ENCODE measurements at regions not wholly inside any gene's neighbourhood (a gene's known extent, or its start where the extent isn't known, plus 50 kb on each side); places are given as distances from the start of the nearest gene placed in this dataset.

DNA sequence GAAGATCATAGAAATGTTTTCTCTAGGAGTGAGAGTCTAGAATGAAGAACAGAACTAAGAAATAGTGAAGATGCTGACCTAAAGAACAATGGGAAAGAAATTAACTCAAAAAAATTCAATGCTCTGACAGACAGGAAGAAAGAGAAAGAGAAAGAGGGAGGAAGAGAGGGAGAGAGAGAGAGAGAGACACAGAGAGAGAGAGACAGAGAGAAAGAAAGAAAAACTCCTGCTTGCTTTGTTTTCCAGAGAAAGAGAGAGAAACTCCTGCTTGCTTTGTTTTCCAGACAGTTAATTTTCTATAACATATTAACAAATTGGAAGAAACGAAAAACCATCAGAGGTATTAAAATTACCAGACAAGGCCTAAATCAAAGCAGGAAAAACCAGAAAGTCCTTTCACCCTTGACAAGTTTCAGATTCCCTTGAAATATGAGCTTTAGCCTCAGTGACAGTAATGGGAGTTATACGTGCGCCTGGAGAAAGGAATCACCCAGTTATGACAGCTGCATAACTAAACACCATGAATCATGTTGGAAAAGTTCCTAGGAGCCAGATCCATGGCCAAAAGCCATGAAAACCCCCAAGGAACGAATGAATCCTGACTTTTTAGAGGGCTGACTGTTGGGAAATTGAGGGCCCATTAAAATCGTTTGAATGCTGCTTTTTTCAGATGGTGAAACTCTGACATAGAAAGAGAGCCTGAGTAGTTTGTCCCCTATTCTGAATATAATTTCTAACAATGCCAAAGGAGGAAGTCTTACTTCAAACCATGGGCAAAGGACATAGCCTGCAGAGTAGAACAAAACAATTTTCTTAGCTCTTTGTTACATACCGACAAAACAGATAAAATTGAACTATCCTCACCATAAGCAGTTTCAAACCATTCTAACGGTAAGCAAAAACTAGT is 228.6 kb upstream of the CHST9 start:
- no peaks in the 10 kb centered on the region for H3K36me3 ChIP-seq
- in situ Hi-C loops (cut with MboI; ENCODE audit: low pct_ligation_motif_present in 1 of 4, low pct_unique_long_range_greater_than_20kb in 1 of 4, low sequenced_read_pairs in 3 of 4), result no loop called here
- intact Hi-C loops (cut with DNase I; ENCODE audit: low total_unique reads), result no loop called here
- H3K27ac ChIP-seq, result peak overlapping the region in 2 of 4 donors; percentile 4 to 22
- DNase-seq, result no peak
- no peaks in the 10 kb centered on the region for H3K9me3 ChIP-seq
- no peaks in the 10 kb centered on the region for H3K27me3 ChIP-seq
- TF ChIP-seq EP300 (IDR thresholded peaks at IDR 0.05; ENCODE audit: low read depth) (no peak), POLR2AphosphoS5 (IDR thresholded peaks at IDR 0.05) (peak in 2 of 3 donors; percentile 34 to 46), POLR2A (IDR thresholded peaks at IDR 0.05) (no peak)
- TF ChIP-seq, protein P1, sequence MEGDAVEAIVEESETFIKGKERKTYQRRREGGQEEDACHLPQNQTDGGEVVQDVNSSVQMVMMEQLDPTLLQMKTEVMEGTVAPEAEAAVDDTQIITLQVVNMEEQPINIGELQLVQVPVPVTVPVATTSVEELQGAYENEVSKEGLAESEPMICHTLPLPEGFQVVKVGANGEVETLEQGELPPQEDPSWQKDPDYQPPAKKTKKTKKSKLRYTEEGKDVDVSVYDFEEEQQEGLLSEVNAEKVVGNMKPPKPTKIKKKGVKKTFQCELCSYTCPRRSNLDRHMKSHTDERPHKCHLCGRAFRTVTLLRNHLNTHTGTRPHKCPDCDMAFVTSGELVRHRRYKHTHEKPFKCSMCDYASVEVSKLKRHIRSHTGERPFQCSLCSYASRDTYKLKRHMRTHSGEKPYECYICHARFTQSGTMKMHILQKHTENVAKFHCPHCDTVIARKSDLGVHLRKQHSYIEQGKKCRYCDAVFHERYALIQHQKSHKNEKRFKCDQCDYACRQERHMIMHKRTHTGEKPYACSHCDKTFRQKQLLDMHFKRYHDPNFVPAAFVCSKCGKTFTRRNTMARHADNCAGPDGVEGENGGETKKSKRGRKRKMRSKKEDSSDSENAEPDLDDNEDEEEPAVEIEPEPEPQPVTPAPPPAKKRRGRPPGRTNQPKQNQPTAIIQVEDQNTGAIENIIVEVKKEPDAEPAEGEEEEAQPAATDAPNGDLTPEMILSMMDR (IDR thresholded peaks at IDR 0.05), result no peak
- no peak overlapping the region for H3K4me3 ChIP-seq
- H3K4me1 ChIP-seq, result peaks cover 0 to 4% (median 0%) of the 10 kb centered on the region in 4 donors
- 52 to 54% methylated on average over 6 to 7 of the region's 7 CpGs for WGBS, 2 donors (ENCODE audit: low coverage in 1 of 2)

DNA sequence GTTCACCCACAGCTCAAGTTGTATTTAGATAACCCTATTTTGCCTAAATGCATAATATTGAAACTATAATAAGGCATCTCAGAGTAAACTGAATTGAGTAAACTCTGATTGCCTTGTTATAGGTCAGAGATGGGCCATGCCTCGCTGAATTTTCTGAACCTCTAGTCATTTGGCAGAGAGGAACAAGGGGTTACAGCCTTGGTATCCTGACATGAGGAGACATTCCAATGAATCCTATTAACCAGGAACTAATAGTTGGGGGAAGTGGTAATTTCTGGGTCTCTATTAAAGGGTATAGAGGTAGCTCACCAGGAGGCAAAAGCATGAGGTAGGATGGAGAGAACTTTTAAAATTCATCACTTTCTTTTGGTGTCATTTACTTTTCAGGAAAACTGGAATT is 227.4 kb upstream of the CHST9 start:
- in situ Hi-C loops (cut with MboI; ENCODE audit: low pct_ligation_motif_present in 1 of 4, low pct_unique_long_range_greater_than_20kb in 1 of 4, low sequenced_read_pairs in 3 of 4), result no loop called here
- H3K36me3 ChIP-seq, result no peaks in the 10 kb centered on the region
- 50 to 66% methylated on average over 1 of the region's 1 CpG for WGBS, 2 donors (ENCODE audit: low coverage in 1 of 2)
- no peak for DNase-seq
- H3K4me1 ChIP-seq, result peaks cover 0 to 4% (median 0%) of the 10 kb centered on the region in 4 donors
- no peak overlapping the region for H3K27ac ChIP-seq
- TF ChIP-seq POLR2AphosphoS5 (IDR thresholded peaks at IDR 0.05) (no peak), EP300 (IDR thresholded peaks at IDR 0.05; ENCODE audit: low read depth) (no peak), POLR2A (IDR thresholded peaks at IDR 0.05) (no peak)
- TF ChIP-seq, protein P1 (IDR thresholded peaks at IDR 0.05), result no peak
- no peaks in the 10 kb centered on the region for H3K9me3 ChIP-seq
- no peak overlapping the region for H3K4me3 ChIP-seq
- intact Hi-C loops (cut with DNase I; ENCODE audit: low total_unique reads), result no loop called here
- H3K27me3 ChIP-seq, result no peaks in the 10 kb centered on the region

DNA sequence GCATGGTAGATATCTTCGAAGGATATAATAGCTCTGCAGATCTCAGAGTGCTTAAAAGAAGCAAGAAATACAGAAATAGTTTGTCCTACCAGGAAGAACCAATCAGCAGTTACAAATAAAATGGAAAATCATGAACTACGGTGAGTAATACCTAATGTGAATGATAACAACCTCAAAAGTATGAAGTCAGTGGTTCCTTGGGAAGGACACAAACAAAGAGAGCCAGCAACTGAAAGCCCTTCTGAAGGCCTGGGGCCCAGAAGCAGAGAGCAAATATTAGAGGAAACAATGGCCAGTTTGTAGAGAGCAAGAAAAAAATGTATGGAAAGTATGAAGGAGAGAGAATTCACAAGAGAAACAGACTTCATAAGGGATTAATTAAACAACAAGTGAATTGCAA is 226.8 kb upstream of the CHST9 start:
- Histone ChIP-seq H3K4me3 (no peak overlapping the region), H3K36me3 (no peaks in the 10 kb centered on the region), H3K9me3 (no peaks in the 10 kb centered on the region), H3K4me1 (peaks cover 0 to 4% (median 0%) of the 10 kb centered on the region in 4 donors), H3K27ac (no peak overlapping the region), H3K27me3 (no peaks in the 10 kb centered on the region)
- 54 to 67% methylated on average over 2 of the region's 2 CpGs for WGBS, 2 donors (ENCODE audit: low coverage in 1 of 2)
- in situ Hi-C loops (cut with MboI; ENCODE audit: low pct_ligation_motif_present in 1 of 4, low pct_unique_long_range_greater_than_20kb in 1 of 4, low sequenced_read_pairs in 3 of 4), result no loop called here
- TF ChIP-seq EP300 (IDR thresholded peaks at IDR 0.05; ENCODE audit: low read depth), result no peak
- no peak for TF ChIP-seq POLR2AphosphoS5 (IDR thresholded peaks at IDR 0.05)
- no peak for TF ChIP-seq POLR2A (IDR thresholded peaks at IDR 0.05)
- TF ChIP-seq, protein P1 (IDR thresholded peaks at IDR 0.05), result no peak
- DNase-seq, result no peak
- intact Hi-C loops (cut with DNase I; ENCODE audit: low total_unique reads), result no loop called here

DNA sequence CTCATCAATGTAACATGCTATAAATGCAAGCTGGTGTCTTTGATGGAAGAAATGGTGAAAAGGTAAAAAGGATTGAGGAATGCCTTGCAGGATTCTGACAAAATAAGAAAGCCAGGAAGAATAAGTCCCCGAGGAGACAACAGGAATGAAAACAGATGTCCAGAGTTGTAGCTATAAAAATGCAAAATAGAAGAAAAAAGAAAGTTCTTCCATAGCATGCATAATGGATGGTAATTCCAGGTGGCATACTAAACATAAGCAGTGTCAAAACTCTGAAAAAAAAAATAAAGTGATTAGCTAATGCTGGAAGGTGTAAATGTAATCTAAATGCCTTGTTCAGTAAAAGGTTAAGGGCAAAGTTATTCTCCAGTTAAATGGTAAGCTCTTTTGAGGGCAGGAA is 225.9 kb upstream of the CHST9 start:
- no peak for DNase-seq
- Histone ChIP-seq H3K27ac (no peak overlapping the region), H3K27me3 (no peaks in the 10 kb centered on the region), H3K4me3 (no peak overlapping the region), H3K36me3 (no peaks in the 10 kb centered on the region), H3K9me3 (no peaks in the 10 kb centered on the region), H3K4me1 (peaks cover 0 to 4% (median 0%) of the 10 kb centered on the region in 4 donors)
- in situ Hi-C loops (cut with MboI; ENCODE audit: low pct_ligation_motif_present in 1 of 4, low pct_unique_long_range_greater_than_20kb in 1 of 4, low sequenced_read_pairs in 3 of 4) (no loop called here), intact Hi-C loops (cut with DNase I; ENCODE audit: low total_unique reads) (no loop called here)
- WGBS, 2 donors (ENCODE audit: low coverage in 1 of 2), result 57 to 86% methylated on average over 1 of the region's 1 CpG
- no peak for TF ChIP-seq EP300 (IDR thresholded peaks at IDR 0.05; ENCODE audit: low read depth)
- TF ChIP-seq POLR2AphosphoS5 (IDR thresholded peaks at IDR 0.05), result no peak
